Endothelial cell of umbilical vein (primary cell): ENCODE measurements at regions not wholly inside any gene's neighbourhood (a gene's known extent, or its start where the extent isn't known, plus 50 kb on each side); places are given as distances from the start of the nearest gene placed in this dataset.

Experiments used
- BruUV-seq: library from RNA; stranded (reverse); fragments of 400-500 nt; replicated peaks from 2 replicates; lab custom pipeline; 2021; lab: Mats Ljungman, UMichigan
- CTCF ChIA-PET: fragments of 300-600, 350-600 bp; sonication (Branson Sonifier 250); formaldehyde crosslinking; loops from one replicate; lab custom pipeline; 2021; ENCODE audit warnings: antibody characterized with exemption, inconsistent platforms; lab: Charles Lee
- POLR2A ChIA-PET: fragments of 300-600, 350-600 bp; sonication (Branson Sonifier 250); formaldehyde crosslinking; loops from one replicate; lab custom pipeline; 2021; ENCODE audit warnings: antibody characterized with exemption, inconsistent platforms; lab: Charles Lee
- DNase-seq: peaks from one replicate; pipeline ENCODE4 v3.0.0-alpha.2; 2011; ENCODE audit warnings: low read depth, low spot score
- FAIRE-seq: peaks from 2 replicates; lab custom pipeline; 2011; peaks lifted over from hg19 to GRCh38; lab: Jason Lieb, UNC
- H2AFZ ChIP-seq: 2 replicates; pipeline ENCODE4 v1.6.0; 2012; ENCODE audit warnings: low read depth, low read length, control low read depth, inconsistent platforms
- H3K27ac ChIP-seq: 2 replicates; pipeline ENCODE4 v1.5.1; 2011; ENCODE audit warnings: low read depth, mild to moderate bottlenecking, control low read depth, low read length, moderate library complexity; ENCODE audit not compliant: insufficient read depth
- H3K27me3 ChIP-seq, 2 experiments: 2 replicates each; pipeline versions ENCODE4 v1.6.0 to v1.6.1; 2011; ENCODE audit warnings: low read length in 2 of 2, mixed read lengths in 1 of 2; ENCODE audit not compliant: control insufficient read depth in 2 of 2, insufficient read depth in 2 of 2
- H3K36me3 ChIP-seq, 2 experiments: 2 replicates in 1 of 2; 3 replicates in 1 of 2; pipeline ENCODE4 v1.5.1; 2011; ENCODE audit warnings: low read length in 2 of 2, mild to moderate bottlenecking in 1 of 2, moderate library complexity in 1 of 2; ENCODE audit not compliant: control insufficient read depth in 2 of 2, insufficient read depth in 2 of 2; ENCODE audit errors: extremely low read depth in 1 of 2
- H3K4me1 ChIP-seq: 3 replicates; pipeline ENCODE4 v1.5.1; 2011; ENCODE audit warnings: mild to moderate bottlenecking, low read length; ENCODE audit not compliant: control insufficient read depth, insufficient read depth; ENCODE audit errors: extremely low read depth
- H3K4me2 ChIP-seq: 2 replicates; pipeline ENCODE4 v1.6.1; 2011; ENCODE audit warnings: low read length, control low read depth, mixed read lengths; ENCODE audit not compliant: insufficient read depth
- H3K4me3 ChIP-seq, 3 experiments: fragments of 200-600 bp in 1 of 3; sonication (generic), shearing (Covaris generic) in 1 of 3; replicated peaks in 1 of 3; 2 replicates each; pipeline ENCODE4 v1.5.1; 2011 to 2016; ENCODE audit warnings: control low read depth in 3 of 3, low read length in 3 of 3, mild to moderate bottlenecking in 2 of 3, inconsistent platforms in 1 of 3, low read depth in 1 of 3, moderate library complexity in 1 of 3; ENCODE audit not compliant: insufficient read depth in 1 of 3
- H3K79me2 ChIP-seq: 2 replicates; pipeline ENCODE4 v1.6.0; 2012; ENCODE audit warnings: low read length, inconsistent platforms; ENCODE audit not compliant: control insufficient read depth, insufficient read depth
- H3K9ac ChIP-seq: replicated peaks from 2 replicates; pipeline ENCODE3; 2011; ENCODE audit warnings: low read length, control low read depth; ENCODE audit not compliant: insufficient read depth; ENCODE audit errors: extremely low read depth
- H3K9me1 ChIP-seq: replicated peaks from 3 replicates; pipeline ENCODE4 v1.6.0; 2011; ENCODE audit warnings: mild to moderate bottlenecking, low read length; ENCODE audit not compliant: control insufficient read depth, insufficient read depth; ENCODE audit errors: extremely low read depth
- H3K9me3 ChIP-seq: replicated peaks from 2 replicates; pipeline ENCODE4 v1.5.1; 2012; ENCODE audit warnings: low read length, inconsistent platforms; ENCODE audit not compliant: control insufficient read depth, insufficient read depth
- H4K20me1 ChIP-seq: replicated peaks from 2 replicates; pipeline ENCODE3; 2011; ENCODE audit warnings: mild to moderate bottlenecking, low read length; ENCODE audit not compliant: control insufficient read depth, insufficient read depth; ENCODE audit errors: extremely low read depth
- EZH2 ChIP-seq: IDR thresholded peaks from 2 replicates; pipeline ENCODE4 v1.6.1; 2012; ENCODE audit warnings: borderline replicate concordance, low read depth, mild to moderate bottlenecking, moderate library complexity, low read length, inconsistent platforms; ENCODE audit not compliant: severe bottlenecking
- FOS ChIP-seq: IDR thresholded peaks from 2 replicates; pipeline ENCODE4 v1.6.1; 2011; ENCODE audit warnings: mild to moderate bottlenecking, low read length, moderate library complexity, borderline replicate concordance; ENCODE audit not compliant: insufficient read depth
- GATA2 ChIP-seq: IDR thresholded peaks from 2 replicates; pipeline ENCODE4 v1.7.0; 2011; ENCODE audit warnings: low read depth, mild to moderate bottlenecking, moderate library complexity, mixed read lengths, low read length; ENCODE audit not compliant: insufficient read length, insufficient read depth
- JUN ChIP-seq: IDR thresholded peaks from 2 replicates; pipeline ENCODE4 v1.6.1; 2011; ENCODE audit warnings: borderline replicate concordance, low read depth; ENCODE audit not compliant: insufficient read length, insufficient read depth
- MYC ChIP-seq: IDR thresholded peaks from one replicate; pipeline ENCODE4 v1.6.1; 2011; ENCODE audit warnings: mild to moderate bottlenecking, low read depth, low read length
- POLR2A ChIP-seq: IDR thresholded peaks from 2 replicates; pipeline ENCODE4 v1.6.1; 2012; ENCODE audit warnings: low read depth, mild to moderate bottlenecking, control low read depth, low read length
- POLR2AphosphoS5 ChIP-seq: IDR thresholded peaks from 2 replicates; pipeline ENCODE4 v1.6.1; 2012; ENCODE audit warnings: low read depth, mild to moderate bottlenecking, control low read depth, low read length, moderate library complexity; ENCODE audit not compliant: insufficient read depth
- dilution Hi-C: fragments of 300-500 bp; cut with MboI; formaldehyde crosslinking; loops from one replicate; pipeline ENCODE4 v1.15.0; 2019; ENCODE audit warnings: low sequenced_read_pairs; ENCODE audit not compliant: extremely low pct_ligation_motif_present
- intact Hi-C: fragments of 100-400 bp; cut with micrococcal nuclease; formaldehyde crosslinking; loops from one replicate; pipeline ENCODE4 v1.10.0; 2022
- TF ChIP-seq, protein P1 (sequence below): IDR thresholded peaks from 2 replicates; pipeline ENCODE4 v1.6.1; 2011; ENCODE audit not compliant: insufficient read depth, insufficient read length
- TF ChIP-seq, protein P2 (sequence below), 2 donors: IDR thresholded peaks; 1 replicate in 1 of 2; 2 replicates in 1 of 2; pipeline ENCODE4 v1.5.1; 2011; ENCODE audit warnings: low read length in 2 of 2, mild to moderate bottlenecking in 2 of 2, moderate library complexity in 2 of 2, control low read depth in 1 of 2, inconsistent platforms in 1 of 2, low read depth in 1 of 2; ENCODE audit not compliant: insufficient read depth in 1 of 2; ENCODE audit errors: extremely low read depth in 1 of 2

DNA sequence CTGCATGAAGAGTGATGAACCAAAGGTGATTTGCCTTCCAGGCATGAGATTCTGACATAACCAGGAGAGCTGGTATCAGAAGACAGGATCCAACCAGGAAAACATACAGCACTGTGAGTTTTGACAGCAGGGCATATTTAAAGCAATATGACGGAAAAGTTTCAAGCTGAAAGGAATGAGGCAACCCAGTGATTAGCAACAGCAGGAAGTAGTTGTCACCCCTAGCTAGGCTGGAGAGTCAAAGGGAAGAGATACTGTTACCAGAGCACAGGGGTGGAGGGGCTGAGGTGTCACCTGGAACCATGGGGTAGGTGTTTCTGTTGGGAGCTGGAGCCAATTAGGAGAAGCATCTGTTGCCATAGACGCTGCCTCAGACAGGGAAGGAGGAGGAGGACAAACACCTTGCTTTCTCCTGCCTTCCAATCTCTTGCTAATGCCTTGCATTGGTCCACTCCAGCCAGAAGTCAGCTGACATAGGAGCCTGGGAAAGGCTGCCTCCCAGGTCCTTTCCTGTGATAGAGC is 125.4 kb upstream of the SORCS3 start:
- no TSS peak for BruUV-seq
- Histone ChIP-seq H3K9me1 (no peaks in the 10 kb centered on the region), H4K20me1 (no peaks in the 10 kb centered on the region), H3K4me1 (no peaks in the 10 kb centered on the region), H3K27ac (no peak overlapping the region), H3K79me2 (no peaks in the 10 kb centered on the region), H3K27me3 (no peaks in the 10 kb centered on the region), H3K9ac (no peak overlapping the region), H3K9me3 (no peaks in the 10 kb centered on the region), H3K4me2 (no peak overlapping the region), H3K4me3 (no peak overlapping the region), H3K36me3 (no peaks in the 10 kb centered on the region), H2AFZ (no peak overlapping the region)
- DNase-seq, result no peak
- no peak for FAIRE-seq
- intact Hi-C loops (no loop called here), dilution Hi-C loops (no loop called here)
- CTCF ChIA-PET, result no interaction called here
- POLR2A ChIA-PET, result no interaction called here
- TF ChIP-seq JUN (no peak), POLR2A (no peak), POLR2AphosphoS5 (no peak), GATA2 (no peak), MYC (no peak), FOS (no peak), EZH2 (no peak)
- TF ChIP-seq, protein P1, sequence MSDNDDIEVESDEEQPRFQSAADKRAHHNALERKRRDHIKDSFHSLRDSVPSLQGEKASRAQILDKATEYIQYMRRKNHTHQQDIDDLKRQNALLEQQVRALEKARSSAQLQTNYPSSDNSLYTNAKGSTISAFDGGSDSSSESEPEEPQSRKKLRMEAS, result no peak
- TF ChIP-seq, protein P2, sequence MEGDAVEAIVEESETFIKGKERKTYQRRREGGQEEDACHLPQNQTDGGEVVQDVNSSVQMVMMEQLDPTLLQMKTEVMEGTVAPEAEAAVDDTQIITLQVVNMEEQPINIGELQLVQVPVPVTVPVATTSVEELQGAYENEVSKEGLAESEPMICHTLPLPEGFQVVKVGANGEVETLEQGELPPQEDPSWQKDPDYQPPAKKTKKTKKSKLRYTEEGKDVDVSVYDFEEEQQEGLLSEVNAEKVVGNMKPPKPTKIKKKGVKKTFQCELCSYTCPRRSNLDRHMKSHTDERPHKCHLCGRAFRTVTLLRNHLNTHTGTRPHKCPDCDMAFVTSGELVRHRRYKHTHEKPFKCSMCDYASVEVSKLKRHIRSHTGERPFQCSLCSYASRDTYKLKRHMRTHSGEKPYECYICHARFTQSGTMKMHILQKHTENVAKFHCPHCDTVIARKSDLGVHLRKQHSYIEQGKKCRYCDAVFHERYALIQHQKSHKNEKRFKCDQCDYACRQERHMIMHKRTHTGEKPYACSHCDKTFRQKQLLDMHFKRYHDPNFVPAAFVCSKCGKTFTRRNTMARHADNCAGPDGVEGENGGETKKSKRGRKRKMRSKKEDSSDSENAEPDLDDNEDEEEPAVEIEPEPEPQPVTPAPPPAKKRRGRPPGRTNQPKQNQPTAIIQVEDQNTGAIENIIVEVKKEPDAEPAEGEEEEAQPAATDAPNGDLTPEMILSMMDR (IDR thresholded peaks at IDR 0.05; ENCODE audit: extremely low read depth in 1 of 2, insufficient read depth in 1 of 2, low read depth in 1 of 2, low read length in 2 of 2), result no peak
